COR-L47 (cell line): ENCODE measurements at regions not wholly inside any gene's neighbourhood (a gene's known extent, or its start where the extent isn't known, plus 50 kb on each side); places are given as distances from the start of the nearest gene placed in this dataset.
"Not testable (repeated sequence)": the region's sequence is repeated elsewhere in the genome, so short reads cannot be mapped to it uniquely, and the experiment has no call there.

Experiments
- DNase-seq: peaks from one replicate; lab custom pipeline; 2025; lab: John Stamatoyannopoulos, UW

- no peak for DNase-seq
Measured at GRCh38 chr10:65358565-65358964, 1567.3 kb upstream of the LRRTM3 start.

DNA sequence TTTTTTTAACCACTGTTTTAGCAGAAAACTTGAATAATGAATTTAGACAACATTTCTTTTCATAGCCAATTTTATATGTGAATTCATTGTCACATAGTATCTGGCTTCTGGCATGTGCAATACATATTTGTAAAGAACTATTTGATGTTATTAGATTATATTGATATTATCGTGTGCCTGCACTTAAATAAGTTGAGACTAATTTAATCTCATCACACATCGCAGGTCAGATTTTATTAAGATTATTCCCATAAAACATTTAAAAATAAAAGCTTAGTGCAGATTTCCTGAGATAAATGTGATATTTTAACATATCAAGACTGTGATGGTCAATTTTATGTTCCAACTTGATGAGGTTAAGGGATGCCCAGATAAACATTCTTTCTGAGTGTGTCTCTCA is 1565.3 kb upstream of the LRRTM3 start:
- no peak for DNase-seq

DNA sequence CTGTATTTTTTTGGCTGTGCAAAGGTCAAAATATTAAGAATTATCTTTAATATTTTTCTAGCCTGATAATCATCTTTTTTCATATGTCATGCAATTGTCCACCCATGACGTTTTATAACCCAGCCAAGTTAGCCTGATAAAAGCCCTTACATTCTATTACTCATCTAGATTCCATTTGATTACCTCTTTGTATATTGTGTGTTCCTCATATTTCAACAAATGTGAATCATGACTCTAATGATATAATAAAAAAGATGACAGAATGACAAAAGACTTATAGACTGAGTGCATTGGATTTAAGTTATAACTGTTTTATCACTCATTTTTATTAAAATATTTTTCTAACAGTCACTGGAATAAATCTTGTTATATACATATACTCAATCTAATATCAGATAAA is 1560.0 kb upstream of the LRRTM3 start:
- DNase-seq = no peak

- no peak for DNase-seq
Measured at GRCh38 chr10:65367706-65368105, 1558.1 kb upstream of the LRRTM3 start.

DNA sequence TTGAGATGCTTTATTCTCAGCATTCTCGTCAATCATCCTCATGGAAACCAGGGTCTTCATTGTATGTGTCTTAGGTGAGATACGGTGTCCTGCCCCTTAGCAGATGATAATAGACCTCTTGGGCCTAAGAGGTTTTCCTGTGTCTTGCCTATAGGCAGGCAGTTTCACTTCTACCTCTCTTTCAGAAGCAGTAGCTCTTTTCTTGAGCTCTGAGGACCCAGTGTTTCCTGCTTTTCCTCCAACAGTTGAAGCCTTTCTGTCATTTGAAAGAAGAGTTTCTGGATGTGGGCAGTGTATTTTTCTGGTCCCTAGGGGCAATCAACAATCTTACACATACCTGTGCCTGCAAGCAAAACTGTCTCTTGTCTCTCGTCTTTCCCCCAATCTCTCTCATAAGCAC is 1550.3 kb upstream of the LRRTM3 start:
- DNase-seq = no peak

GRCh38 chr10:65377687-65378086 is 1548.1 kb upstream of the LRRTM3 start:
- DNase-seq = no peak

GRCh38 chr10:65394502-65395297 is 1531.1 kb upstream of the LRRTM3 start:
- DNase-seq = no peak

DNA sequence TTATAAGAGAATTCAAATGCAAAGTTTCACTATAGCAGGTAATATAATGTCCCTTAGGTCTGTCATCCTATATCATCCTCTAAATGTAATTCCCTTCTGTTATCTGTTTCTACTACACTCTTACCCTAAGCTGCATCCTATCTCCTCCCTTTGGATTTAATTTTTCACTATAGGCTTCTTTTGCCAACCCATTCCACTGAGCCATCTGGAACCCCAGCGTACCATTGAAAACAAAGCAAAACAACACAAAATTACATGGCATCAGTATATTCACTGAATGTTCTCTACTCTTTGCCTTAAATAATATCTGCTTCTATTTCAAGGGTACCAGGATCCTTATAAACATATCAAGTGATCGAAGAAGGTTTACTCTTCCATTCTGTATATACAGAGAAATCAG is 1530.2 kb upstream of the LRRTM3 start:
- DNase-seq = no peak

DNA sequence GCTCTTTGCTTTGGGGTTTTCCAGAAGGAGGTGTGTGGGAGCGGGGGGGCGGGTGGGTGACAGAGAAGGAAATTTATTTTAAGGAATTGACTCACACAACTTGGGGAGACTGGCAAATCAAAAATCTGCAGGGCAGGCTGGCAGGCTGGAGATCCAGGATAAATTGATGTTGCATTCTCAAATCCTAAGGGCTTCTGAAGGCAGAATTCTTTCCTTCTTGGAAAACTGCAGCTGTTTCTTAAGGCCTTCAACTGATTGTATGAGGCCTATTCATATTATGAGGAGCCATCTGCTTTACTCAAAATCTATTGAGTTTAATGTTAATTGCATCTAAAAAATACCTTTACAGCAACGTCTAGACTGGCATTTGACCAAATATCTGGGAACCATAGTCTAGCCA is 1528.8 kb upstream of the LRRTM3 start:
- no peak for DNase-seq

DNA sequence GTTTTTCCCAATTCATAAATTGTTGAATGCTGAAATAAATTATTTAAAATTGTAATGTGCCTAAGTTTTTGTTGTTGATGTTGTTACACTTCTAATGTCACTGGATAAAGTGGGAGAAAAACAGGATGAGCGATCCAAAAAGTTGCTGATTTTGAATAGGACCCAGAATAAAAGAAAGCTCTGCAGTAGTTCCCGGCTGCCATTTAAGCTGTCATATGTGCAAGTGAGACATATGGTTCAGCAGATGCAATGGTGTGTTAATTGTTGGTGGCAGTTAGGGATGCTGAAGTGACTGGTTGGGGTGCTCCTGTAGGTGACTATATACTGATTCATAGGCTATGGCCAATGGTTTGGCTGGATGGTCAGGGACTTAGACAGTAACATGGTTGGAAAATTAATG is 1517.4 kb upstream of the LRRTM3 start:
- DNase-seq = no peak

GRCh38 chr10:65413001-65413400 is 1512.8 kb upstream of the LRRTM3 start:
- DNase-seq = no peak

GRCh38 chr10:65415318-65415717 is 1510.5 kb upstream of the LRRTM3 start:
- no peak for DNase-seq

DNA sequence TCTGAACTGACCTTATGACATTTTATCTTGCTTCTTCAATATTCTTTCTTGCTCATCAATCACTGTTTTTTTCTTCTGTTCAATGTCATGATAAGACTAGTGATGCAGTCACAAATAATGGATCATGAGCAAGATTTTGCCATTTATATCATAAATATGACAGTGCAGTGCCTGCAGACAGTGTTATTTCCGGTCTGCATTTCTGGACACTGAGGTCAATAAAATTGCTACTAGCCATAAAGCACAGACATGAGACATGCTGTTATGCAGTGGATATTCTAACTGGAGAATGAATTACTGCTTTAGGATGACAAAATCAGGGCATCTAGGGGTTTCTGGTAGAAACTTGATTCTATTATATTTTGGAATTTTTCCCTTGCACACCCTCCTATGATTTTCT is 1509.7 kb upstream of the LRRTM3 start:
- DNase-seq = no peak

- no peak for DNase-seq
Measured at GRCh38 chr10:65419629-65420028, 1506.2 kb upstream of the LRRTM3 start.

DNA sequence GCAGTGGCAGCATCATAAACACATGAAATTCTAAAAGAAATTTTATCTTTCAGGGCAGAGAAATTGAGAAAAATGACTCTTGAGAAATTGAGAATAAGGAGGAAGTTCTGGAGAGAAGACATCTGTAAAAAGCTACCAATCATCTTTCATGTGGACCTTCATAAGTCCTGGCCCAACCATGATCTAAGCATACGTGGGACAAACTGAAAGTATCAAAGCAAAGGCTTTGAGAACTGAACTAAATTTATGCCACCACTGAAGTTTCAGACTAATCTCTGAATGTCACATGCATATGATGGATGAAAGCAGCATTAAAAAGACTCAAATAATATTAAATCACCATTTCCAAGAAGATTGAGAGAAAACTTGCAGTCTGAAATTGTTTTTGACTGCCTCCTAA is 1502.8 kb upstream of the LRRTM3 start:
- DNase-seq = no peak

GRCh38 chr10:65429381-65429780 is 1496.5 kb upstream of the LRRTM3 start:
- DNase-seq = not testable (repeated sequence)

- DNase-seq = no peak
Measured at GRCh38 chr10:65430979-65431378, 1494.9 kb upstream of the LRRTM3 start.

DNA sequence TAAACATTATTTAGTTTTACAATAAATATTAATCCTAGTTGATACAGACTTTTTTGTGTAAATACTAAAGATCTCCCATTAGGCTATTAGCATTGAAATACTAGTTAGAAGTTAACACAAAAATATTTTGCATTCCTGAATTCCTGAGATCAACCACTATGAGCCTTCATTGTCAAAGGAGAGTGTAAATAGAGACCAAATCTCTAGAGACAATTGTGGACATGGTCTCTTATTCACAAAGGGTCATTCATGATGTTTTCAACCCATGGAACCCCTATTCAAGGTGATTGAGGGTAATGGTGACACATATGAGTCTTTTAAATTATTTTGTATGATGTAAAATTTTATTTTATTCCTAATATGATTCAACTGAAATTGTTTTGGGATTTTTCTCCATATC is 1454.8 kb upstream of the LRRTM3 start:
- DNase-seq = no peak

- no peak for DNase-seq
Measured at GRCh38 chr10:65482848-65483247, 1443.0 kb upstream of the LRRTM3 start.

DNA sequence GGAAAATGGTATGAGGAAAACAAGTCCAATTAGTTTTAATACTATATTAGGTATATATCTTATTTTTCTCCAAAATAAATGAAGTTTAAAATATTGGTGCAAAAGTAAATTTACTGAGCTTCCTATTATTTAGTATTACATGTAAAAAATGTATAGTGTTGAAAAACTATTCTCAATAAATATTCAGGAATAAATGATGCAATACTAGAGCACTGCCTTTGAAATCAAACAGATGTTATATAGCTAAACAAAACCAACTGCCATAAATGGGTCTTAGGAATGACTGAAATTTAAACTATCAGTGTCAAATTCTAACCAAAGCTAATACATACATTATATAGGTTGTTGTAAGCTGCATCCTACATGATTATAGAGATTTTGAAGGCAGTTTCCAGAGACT is 1434.0 kb upstream of the LRRTM3 start:
- DNase-seq = no peak

GRCh38 chr10:65496541-65496940 is 1429.3 kb upstream of the LRRTM3 start:
- no peak for DNase-seq

GRCh38 chr10:65497837-65498236 is 1428.0 kb upstream of the LRRTM3 start:
- DNase-seq = no peak

GRCh38 chr10:65500716-65501115 is 1425.1 kb upstream of the LRRTM3 start:
- no peak for DNase-seq

- DNase-seq = no peak
Measured at GRCh38 chr10:65501259-65501658, 1424.6 kb upstream of the LRRTM3 start.
